GM12873 (cell line): ENCODE measurements at regions not wholly inside any gene's neighbourhood (a gene's known extent, or its start where the extent isn't known, plus 50 kb on each side); places are given as distances from the start of the nearest gene placed in this dataset.

Experiments
- CTCF ChIP-seq: IDR thresholded peaks from 2 replicates; pipeline ENCODE4 v1.5.1; 2012; ENCODE audit warnings: low read depth, mild to moderate bottlenecking, moderate library complexity, low read length, control low read depth; ENCODE audit not compliant: insufficient read depth; ENCODE audit errors: missing control alignments

DNA sequence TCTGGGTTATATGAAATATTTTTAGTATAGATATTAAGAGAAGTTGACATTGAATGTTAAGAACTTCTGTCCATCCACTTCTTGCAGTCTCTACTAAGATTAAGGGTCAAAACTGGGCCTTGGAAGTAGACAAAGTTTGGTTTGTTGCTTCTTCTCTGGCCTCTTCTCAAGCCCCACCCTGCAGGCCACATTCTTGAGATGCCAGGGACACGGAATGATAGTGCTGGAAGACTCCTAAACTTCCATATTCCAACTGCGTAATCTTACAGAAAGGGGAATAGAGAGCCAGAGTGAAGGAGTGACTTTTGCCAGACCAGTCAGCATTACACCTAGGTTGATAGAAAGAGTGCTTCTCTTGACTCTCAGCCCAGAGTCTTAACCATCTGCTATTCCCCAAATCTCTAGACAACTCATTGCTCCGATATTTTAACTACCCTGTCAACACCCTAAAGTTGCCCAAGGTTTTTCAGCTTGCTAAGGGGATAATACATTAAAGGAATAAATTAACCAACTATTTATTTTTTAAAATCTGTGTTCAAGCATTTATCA is 136.4 kb upstream of the SYN3 start:
- TF ChIP-seq CTCF = no peak

- no peak for TF ChIP-seq CTCF
Measured at GRCh38 chr22:33192156-33192555, 134.0 kb upstream of the SYN3 start.

DNA sequence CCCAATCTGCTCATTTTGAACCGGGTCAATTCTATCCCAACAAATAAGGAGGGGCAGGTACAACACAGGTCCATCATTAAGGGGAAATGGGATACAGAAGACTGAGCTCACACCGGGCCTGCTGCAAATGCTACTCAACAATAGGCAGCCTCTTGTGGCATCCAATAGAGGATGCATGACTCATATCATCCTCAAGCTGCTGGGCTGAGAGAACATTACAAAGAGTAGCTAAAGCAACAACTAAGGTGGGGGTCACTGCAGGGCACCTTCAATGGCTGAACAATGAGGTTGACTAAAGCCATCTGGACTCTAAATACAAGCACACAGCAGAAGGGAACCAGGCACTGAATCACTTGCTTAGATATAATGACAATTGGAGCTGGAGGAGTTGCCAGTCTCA is 130.1 kb upstream of the SYN3 start:
- TF ChIP-seq CTCF = no peak

DNA sequence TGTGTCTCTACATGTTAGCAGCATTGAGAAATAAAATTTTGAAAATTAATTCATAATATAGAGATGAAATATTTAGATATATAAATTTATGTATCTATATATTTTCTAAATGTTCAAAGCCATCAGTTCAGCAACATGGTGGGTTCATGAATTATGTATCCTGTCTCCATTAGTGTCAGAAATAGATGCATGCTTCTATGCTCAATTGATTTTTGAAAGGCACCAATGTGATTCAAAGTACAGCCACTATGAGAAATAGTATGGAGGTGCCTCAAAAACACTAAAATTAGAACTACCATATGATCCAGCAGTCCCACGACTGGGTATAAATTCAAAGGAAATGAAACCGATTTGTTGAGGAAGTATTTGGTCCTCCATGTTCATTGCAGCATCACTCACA is 128.6 kb upstream of the SYN3 start:
- TF ChIP-seq CTCF = no peak

- no peak for TF ChIP-seq CTCF
Measured at GRCh38 chr22:33180356-33180755, 122.2 kb upstream of the SYN3 start.

DNA sequence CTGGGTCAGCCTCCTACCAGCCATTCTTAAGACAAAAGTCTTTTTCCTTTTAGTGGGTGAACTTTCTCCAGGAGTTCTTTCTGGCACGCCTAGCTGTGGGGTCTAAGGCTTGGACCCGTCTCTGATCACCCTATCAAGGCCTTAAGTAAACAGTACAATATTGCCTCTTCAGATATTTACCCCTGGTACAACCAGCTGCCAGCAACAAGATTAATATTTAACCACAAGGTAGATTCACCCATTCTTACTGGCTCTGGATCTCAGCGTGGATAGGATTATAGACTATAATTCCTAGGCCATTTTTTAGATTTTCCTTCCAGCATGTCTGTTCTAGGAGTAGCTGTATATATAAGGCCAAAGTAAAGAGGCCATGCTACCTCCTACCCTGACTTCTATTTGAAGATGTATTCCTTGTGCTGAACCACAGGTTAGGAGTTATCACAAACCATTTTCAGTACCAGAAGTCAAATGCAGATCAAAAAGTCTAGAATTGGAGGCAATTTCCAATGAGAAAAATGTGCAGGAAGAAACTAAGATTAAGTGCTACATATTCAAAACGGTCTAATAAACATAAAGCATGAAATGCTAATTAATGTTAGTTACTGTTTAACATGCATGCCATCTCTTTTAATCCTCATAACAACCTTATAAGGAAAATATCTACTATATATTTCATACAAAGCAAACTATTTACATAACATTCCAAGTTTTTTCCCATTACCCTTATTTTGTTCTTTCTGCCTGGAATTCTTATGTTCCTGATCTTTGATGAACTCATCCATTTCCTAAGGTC is 110.0 kb upstream of the SYN3 start:
- no peak for TF ChIP-seq CTCF

DNA sequence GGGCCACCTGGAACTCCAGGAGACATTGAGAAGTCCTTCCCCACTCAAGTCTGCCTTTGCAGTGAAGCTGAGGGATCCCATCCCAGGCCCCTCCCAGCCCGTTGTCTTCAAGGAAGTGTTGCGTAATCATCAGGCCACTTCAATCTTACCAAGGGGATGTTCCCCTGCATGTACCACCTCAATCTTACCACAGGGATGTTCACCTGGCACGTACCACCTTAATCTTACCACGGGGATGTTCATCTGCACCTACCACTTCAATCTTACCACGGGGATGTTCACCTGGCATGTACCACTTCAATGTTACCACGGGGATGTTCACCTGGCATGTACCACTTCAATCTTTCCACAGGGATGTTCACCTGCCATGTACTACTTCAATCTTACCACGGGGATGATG is 108.0 kb upstream of the SYN3 start:
- TF ChIP-seq CTCF = no peak
